ENCODE measurements at regions not wholly inside any gene's neighbourhood (a gene's known extent, or its start where the extent isn't known, plus 50 kb on each side); places are given as distances from the start of the nearest gene placed in this dataset. TPM values are rescaled to one million over a fixed set of nuclear protein-coding genes. Genes with fewer than 3 reads are reported as not detected.

Small RNA genes in the stretch of these regions (small RNA-seq; reads per million reads assigned to genes)
- gene AC091849.1 (not detected), gene MIR4277 (not detected)
